Keratinocyte (primary cell): ENCODE measurements at regions not wholly inside any gene's neighbourhood (a gene's known extent, or its start where the extent isn't known, plus 50 kb on each side); places are given as distances from the start of the nearest gene placed in this dataset.

Source experiments
- DNase-seq: peaks from one replicate; pipeline ENCODE4 v3.0.0-alpha.2; 2011; ENCODE audit warnings: low read depth, missing footprints, low spot score
- FAIRE-seq: peaks from 2 replicates; lab custom pipeline; 2011; peaks lifted over from hg19 to GRCh38; lab: Jason Lieb, UNC
- H2AFZ ChIP-seq: 2 replicates; pipeline ENCODE4 v1.6.0; 2012; ENCODE audit warnings: low read length, control low read depth, inconsistent platforms; ENCODE audit not compliant: control insufficient read depth
- H3K27ac ChIP-seq: 2 replicates; pipeline ENCODE4 v1.5.1; 2011; ENCODE audit warnings: low read length; ENCODE audit not compliant: control insufficient read depth, insufficient read depth
- H3K27me3 ChIP-seq: 3 replicates; pipeline ENCODE4 v1.6.0; 2011; ENCODE audit warnings: low read length; ENCODE audit not compliant: control insufficient read depth, insufficient read depth; ENCODE audit errors: extremely low read depth
- H3K36me3 ChIP-seq, 2 experiments: 2 replicates in 1 of 2; 3 replicates in 1 of 2; pipeline ENCODE4 v1.5.1; 2011; ENCODE audit warnings: low read length in 2 of 2, mild to moderate bottlenecking in 1 of 2; ENCODE audit not compliant: control insufficient read depth in 2 of 2, insufficient read depth in 2 of 2; ENCODE audit errors: extremely low read depth in 1 of 2
- H3K4me1 ChIP-seq: 3 replicates; pipeline ENCODE4 v1.5.1; 2011; ENCODE audit warnings: low read length; ENCODE audit not compliant: control insufficient read depth, insufficient read depth; ENCODE audit errors: extremely low read depth
- H3K4me2 ChIP-seq: 3 replicates; pipeline ENCODE4 v1.6.0; 2011; ENCODE audit warnings: low read depth, low read length; ENCODE audit not compliant: control insufficient read depth, insufficient read depth; ENCODE audit errors: extremely low read depth
- H3K4me3 ChIP-seq, 3 experiments: fragments of 200-600 bp in 1 of 3; sonication (generic) in 1 of 3; 2 replicates in 2 of 3; 3 replicates in 1 of 3; pipeline ENCODE4 v1.5.1; 2011 to 2016; ENCODE audit warnings: low read length in 3 of 3, mild to moderate bottlenecking in 3 of 3, control low read depth in 2 of 3, inconsistent platforms in 1 of 3, low read depth in 1 of 3, mixed read lengths in 1 of 3, mixed run types in 1 of 3, moderate library complexity in 1 of 3; ENCODE audit not compliant: control insufficient read depth in 2 of 3, insufficient read depth in 2 of 3; ENCODE audit errors: extremely low read depth in 1 of 3
- H3K79me2 ChIP-seq: 2 replicates; pipeline ENCODE4 v1.6.0; 2012; ENCODE audit warnings: low read length; ENCODE audit not compliant: control insufficient read depth, insufficient read depth
- H3K9ac ChIP-seq: 3 replicates; pipeline ENCODE4 v1.6.0; 2011; ENCODE audit warnings: low read length; ENCODE audit not compliant: control insufficient read depth, insufficient read depth; ENCODE audit errors: extremely low read depth
- H3K9me1 ChIP-seq: 3 replicates; pipeline ENCODE4 v1.6.0; 2011; ENCODE audit warnings: low read length; ENCODE audit not compliant: control insufficient read depth, insufficient read depth; ENCODE audit errors: extremely low read depth
- H3K9me3 ChIP-seq: 2 replicates; pipeline ENCODE4 v1.5.1; 2012; ENCODE audit warnings: low read depth, low read length; ENCODE audit not compliant: control insufficient read depth
- H4K20me1 ChIP-seq: 3 replicates; pipeline ENCODE4 v1.6.0; 2011; ENCODE audit warnings: low read length; ENCODE audit not compliant: control insufficient read depth, insufficient read depth; ENCODE audit errors: extremely low read depth
- EZH2 ChIP-seq: IDR thresholded peaks from one replicate; pipeline ENCODE4 v1.6.1; 2012; ENCODE audit warnings: inconsistent platforms, mild to moderate bottlenecking, low read length, moderate library complexity
- dilution Hi-C: fragments of 300-500 bp; cut with MboI; formaldehyde crosslinking; loops from one replicate; pipeline ENCODE4 v1.7.0; 2020; ENCODE audit warnings: low sequenced_read_pairs; ENCODE audit not compliant: extremely low pct_ligation_motif_present
- TF ChIP-seq, protein P1 (sequence below), 3 experiments: IDR thresholded peaks in 1 of 3; conservative IDR thresholded peaks in 1 of 3; optimal IDR thresholded peaks in 1 of 3; 2 replicates in 2 of 3; 3 replicates in 1 of 3; pipeline versions ENCODE3 to v1.5.1; 2011; ENCODE audit warnings: low read length in 3 of 3, mild to moderate bottlenecking in 3 of 3, moderate library complexity in 2 of 3, control low read depth in 1 of 3, inconsistent platforms in 1 of 3; ENCODE audit not compliant: insufficient read depth in 2 of 3; ENCODE audit errors: extremely low read depth in 1 of 3

GRCh38 chr7:128171-129080 lies 63.9 kb upstream of the FAM20C start:
- dilution Hi-C loops: no loop called here
- H3K27me3 ChIP-seq: peaks cover 7% of the 10 kb centered on the region
- H3K9me1 ChIP-seq: no peaks in the 10 kb centered on the region
- no peaks in the 10 kb centered on the region for H3K36me3 ChIP-seq
- no peak for TF ChIP-seq EZH2
- TF ChIP-seq, protein P1, sequence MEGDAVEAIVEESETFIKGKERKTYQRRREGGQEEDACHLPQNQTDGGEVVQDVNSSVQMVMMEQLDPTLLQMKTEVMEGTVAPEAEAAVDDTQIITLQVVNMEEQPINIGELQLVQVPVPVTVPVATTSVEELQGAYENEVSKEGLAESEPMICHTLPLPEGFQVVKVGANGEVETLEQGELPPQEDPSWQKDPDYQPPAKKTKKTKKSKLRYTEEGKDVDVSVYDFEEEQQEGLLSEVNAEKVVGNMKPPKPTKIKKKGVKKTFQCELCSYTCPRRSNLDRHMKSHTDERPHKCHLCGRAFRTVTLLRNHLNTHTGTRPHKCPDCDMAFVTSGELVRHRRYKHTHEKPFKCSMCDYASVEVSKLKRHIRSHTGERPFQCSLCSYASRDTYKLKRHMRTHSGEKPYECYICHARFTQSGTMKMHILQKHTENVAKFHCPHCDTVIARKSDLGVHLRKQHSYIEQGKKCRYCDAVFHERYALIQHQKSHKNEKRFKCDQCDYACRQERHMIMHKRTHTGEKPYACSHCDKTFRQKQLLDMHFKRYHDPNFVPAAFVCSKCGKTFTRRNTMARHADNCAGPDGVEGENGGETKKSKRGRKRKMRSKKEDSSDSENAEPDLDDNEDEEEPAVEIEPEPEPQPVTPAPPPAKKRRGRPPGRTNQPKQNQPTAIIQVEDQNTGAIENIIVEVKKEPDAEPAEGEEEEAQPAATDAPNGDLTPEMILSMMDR (optimal IDR thresholded peaks at IDR 0.05 in 1 of 3, IDR thresholded peaks at IDR 0.05 in 1 of 3, conservative IDR thresholded peaks at IDR 0.05 in 1 of 3; ENCODE audit: extremely low read depth in 1 of 3, insufficient read depth in 2 of 3, low read length in 3 of 3): no peak
- no peak overlapping the region for H3K4me2 ChIP-seq
- no peaks in the 10 kb centered on the region for H4K20me1 ChIP-seq
- no peak overlapping the region for H2AFZ ChIP-seq
- H3K79me2 ChIP-seq: no peaks in the 10 kb centered on the region
- H3K4me3 ChIP-seq: no peak overlapping the region
- FAIRE-seq: no peak
- H3K9ac ChIP-seq: no peak overlapping the region
- H3K9me3 ChIP-seq: no peaks in the 10 kb centered on the region
- H3K4me1 ChIP-seq: no peaks in the 10 kb centered on the region
- no peak overlapping the region for H3K27ac ChIP-seq
- DNase-seq: no peak

GRCh38 chr7:129366-130221 lies 62.8 kb upstream of the FAM20C start:
- Histone ChIP-seq H3K4me2 (no peak overlapping the region), H3K27ac (no peak overlapping the region), H2AFZ (no peak overlapping the region), H4K20me1 (no peaks in the 10 kb centered on the region), H3K27me3 (peaks cover 7% of the 10 kb centered on the region), H3K9me1 (no peaks in the 10 kb centered on the region), H3K9me3 (no peaks in the 10 kb centered on the region), H3K9ac (no peak overlapping the region), H3K4me1 (no peaks in the 10 kb centered on the region), H3K79me2 (no peaks in the 10 kb centered on the region), H3K4me3 (no peak overlapping the region), H3K36me3 (no peaks in the 10 kb centered on the region)
- dilution Hi-C loops: no loop called here
- DNase-seq (no peak), FAIRE-seq (no peak)
- TF ChIP-seq EZH2: no peak
- TF ChIP-seq, protein P1 (optimal IDR thresholded peaks at IDR 0.05 in 1 of 3, IDR thresholded peaks at IDR 0.05 in 1 of 3, conservative IDR thresholded peaks at IDR 0.05 in 1 of 3; ENCODE audit: extremely low read depth in 1 of 3, insufficient read depth in 2 of 3, low read length in 3 of 3): no peak
